22Rv1 (cell line): ENCODE measurements at regions not wholly inside any gene's neighbourhood (a gene's known extent, or its start where the extent isn't known, plus 50 kb on each side); places are given as distances from the start of the nearest gene placed in this dataset.

ENCODE experiments used
- H3K27ac ChIP-seq: fragments of 450-650 bp; 2 replicates; pipeline ENCODE4 v1.5.1; 2017
- ZFX ChIP-seq: fragments of 450-650 bp; IDR thresholded peaks from 2 replicates; pipeline ENCODE4 v1.6.1; 2017; ENCODE audit warnings: antibody characterized with exemption, borderline replicate concordance
- TF ChIP-seq, protein P1 (sequence below): fragments of 450-650 bp; IDR thresholded peaks from 2 replicates; pipeline ENCODE4 v1.5.1; 2017; ENCODE audit warnings: mild to moderate bottlenecking

DNA sequence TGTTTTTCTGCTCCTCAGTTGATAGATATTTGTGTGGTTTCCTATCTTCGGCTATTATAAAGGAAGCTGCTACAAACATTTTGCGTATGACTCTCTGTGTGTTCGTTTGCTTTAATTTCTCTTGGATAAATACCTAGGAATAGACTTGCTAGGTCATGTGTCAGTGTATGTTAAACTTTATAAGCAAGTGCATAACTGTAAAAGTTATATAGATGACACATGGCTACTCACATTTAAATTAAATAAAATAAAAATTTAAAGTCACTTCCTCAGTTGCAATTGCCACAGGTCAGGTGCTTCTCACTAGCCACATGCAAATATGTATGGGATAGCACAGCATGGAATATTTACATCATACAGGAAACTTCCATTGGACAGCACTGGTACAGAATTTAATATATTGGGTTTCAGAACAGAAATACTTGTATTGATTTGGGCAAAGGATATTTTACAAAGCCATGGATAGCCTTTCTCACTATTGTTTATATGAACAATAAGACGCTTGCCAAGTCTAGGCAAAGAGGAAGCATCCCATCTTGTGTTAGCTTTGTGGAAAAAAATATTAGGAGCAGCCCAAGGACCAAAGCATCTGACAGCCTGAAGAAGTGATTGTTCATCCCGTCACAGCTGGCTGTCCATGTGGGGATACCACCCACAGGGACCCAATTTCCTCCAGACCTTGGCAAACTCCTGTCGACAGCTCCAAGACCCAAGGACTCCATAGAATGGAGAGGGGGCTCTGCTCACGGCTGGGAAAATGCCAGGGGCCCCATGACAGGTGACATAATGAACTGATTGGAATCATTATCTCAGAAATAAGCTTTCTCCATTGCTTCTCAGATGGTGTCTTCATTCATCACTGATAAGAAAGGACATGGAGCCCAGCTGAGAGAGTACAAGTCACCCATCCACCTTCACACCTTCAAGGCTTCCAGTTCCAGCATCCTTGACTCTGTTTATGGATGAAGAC is 196.7 kb downstream of the SH3BP4 start:
- H3K27ac ChIP-seq, result no peak overlapping the region

DNA sequence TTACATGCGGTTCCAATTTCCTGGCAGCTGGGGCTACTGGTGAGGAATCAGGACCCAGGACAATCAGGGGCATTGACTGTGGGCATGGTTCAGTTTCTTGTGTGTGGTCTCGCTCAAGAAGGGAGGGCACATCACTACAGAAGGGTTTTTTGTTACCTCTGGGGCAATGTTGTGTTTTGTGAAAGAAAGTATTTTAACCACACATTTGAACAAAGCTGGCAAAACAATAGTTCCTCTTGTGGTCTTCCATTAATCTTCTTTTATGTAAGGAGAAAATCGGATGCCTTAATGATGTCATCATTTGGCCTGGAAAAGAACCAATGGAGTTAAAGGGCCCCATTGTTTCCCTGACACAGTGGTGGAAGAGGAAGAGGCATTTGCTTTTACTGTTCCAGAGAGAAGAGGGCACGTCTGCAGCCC is 197.4 kb downstream of the SH3BP4 start:
- no peak overlapping the region for H3K27ac ChIP-seq
- TF ChIP-seq, protein P1, sequence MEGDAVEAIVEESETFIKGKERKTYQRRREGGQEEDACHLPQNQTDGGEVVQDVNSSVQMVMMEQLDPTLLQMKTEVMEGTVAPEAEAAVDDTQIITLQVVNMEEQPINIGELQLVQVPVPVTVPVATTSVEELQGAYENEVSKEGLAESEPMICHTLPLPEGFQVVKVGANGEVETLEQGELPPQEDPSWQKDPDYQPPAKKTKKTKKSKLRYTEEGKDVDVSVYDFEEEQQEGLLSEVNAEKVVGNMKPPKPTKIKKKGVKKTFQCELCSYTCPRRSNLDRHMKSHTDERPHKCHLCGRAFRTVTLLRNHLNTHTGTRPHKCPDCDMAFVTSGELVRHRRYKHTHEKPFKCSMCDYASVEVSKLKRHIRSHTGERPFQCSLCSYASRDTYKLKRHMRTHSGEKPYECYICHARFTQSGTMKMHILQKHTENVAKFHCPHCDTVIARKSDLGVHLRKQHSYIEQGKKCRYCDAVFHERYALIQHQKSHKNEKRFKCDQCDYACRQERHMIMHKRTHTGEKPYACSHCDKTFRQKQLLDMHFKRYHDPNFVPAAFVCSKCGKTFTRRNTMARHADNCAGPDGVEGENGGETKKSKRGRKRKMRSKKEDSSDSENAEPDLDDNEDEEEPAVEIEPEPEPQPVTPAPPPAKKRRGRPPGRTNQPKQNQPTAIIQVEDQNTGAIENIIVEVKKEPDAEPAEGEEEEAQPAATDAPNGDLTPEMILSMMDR, result no peak
- TF ChIP-seq ZFX, result no peak

More for the DNA sequence above, 196.7 kb downstream of the SH3BP4 start:
- TF ChIP-seq, protein P1, result no peak
- TF ChIP-seq ZFX, result no peak

DNA sequence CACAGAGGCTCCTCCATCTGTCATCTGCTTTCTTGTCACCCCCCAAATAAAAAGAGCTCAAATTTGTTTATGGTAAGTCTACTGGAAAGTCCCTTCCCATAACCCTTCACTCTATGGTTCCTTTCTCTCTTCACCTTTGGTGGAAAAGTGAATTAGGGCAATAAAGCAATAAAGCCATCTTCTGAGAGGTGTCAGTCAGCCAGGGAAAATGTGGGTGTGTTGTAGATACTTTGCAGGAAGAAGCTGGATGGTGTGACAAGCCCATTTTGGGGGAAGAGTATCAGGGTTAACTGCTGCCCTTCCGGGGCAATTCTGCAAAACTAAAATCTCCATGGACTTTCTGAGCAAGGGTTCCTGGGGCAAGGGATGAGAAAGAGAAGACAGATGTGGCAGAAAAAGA is 197.9 kb downstream of the SH3BP4 start:
- TF ChIP-seq, protein P1, result no peak
- H3K27ac ChIP-seq, result no peak overlapping the region

DNA sequence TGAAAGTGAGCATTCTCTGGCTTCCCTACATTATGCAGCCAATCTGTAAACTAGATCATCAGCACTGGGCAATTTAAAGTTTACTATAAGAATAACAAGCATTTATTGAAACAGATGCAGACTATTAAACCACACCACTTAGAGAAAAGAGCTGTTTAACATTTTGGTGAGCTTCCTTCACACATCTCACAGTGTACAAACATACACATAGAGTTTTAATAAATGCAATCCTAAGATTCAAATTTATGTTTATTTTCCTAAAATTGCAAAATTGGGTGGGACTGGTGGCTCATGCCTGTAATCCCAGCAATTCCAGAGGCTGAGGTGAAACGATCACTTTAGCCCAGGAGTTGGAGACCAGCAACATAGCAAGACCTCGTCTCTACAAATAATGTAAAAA is 199.3 kb downstream of the SH3BP4 start:
- no peak overlapping the region for H3K27ac ChIP-seq
- TF ChIP-seq ZFX, result no peak
- TF ChIP-seq, protein P1, result no peak

DNA sequence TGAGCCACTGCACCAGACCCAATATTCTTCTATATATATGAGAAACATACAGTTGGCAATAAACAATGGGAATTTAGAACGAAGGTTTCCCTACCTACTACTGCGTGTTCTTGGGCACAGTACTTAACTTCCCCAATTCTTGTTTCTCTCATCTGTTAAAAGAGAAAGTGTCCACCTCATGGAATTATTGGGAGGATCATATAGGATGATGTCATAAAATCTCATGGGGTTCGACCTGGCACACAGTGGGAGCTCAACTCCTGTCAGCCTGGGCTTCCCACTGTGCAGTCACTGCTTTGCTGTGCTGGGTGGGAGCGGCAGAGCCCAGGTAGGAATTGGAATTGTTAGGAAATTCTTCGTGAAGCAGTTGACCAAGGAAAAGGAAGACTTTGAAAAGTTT is 203.3 kb downstream of the SH3BP4 start:
- H3K27ac ChIP-seq, result no peak overlapping the region
- TF ChIP-seq, protein P1, result no peak
- no peak for TF ChIP-seq ZFX

DNA sequence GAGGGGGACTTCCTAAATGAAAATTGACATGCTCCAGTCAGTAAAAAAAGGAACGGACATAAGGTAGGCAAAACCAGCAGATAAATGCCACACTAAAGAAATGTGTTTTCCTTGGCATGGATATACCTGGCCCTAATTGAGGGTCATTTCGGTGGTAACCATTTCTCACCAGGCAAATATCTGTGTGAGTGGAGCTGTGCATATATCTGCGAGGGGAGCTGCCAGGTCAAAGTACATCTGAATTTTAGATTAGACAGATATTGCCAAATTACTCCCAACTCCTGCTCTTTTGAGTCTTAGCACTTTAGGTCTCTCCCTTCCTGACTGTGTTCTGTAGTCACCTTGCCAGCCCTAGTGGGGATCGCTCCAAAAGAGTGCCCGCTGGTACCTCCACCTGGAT is 204.2 kb downstream of the SH3BP4 start:
- no peak overlapping the region for H3K27ac ChIP-seq
- no peak for TF ChIP-seq ZFX
- TF ChIP-seq, protein P1, result no peak
